ENCODE measurements at regions not wholly inside any gene's neighbourhood (a gene's known extent, or its start where the extent isn't known, plus 50 kb on each side); places are given as distances from the start of the nearest gene placed in this dataset.

GRCh38 chr20:25145131-25145530, 50.4 kb upstream of the ENTPD6 start:
- H2AFZ ChIP-seq (replicated peaks; ENCODE audit: low read length, poor library complexity), result no peak overlapping the region
- H3K4me1 ChIP-seq (ENCODE audit: control insufficient read depth, insufficient read depth, low read length), result peaks cover 2% of the 10 kb centered on the region; the same call in 1 of the 2 replicates
- no peak overlapping the region for H2AK9ac ChIP-seq (replicated peaks; ENCODE audit: low read depth, low read length, poor library complexity)
- H3K79me1 ChIP-seq (ENCODE audit: low read depth in 1 of 2, low read length in 2 of 2), result no peaks in the 10 kb centered on the region
- no peak for TF ChIP-seq CHD1 (IDR thresholded peaks at IDR 0.05; ENCODE audit: low read depth, low read length)
- TF ChIP-seq POLR2A (IDR thresholded peaks at IDR 0.05; ENCODE audit: low read depth, low read length), result no peak
- TF ChIP-seq CEBPB (IDR thresholded peaks at IDR 0.05; ENCODE audit: low read depth, low read length), result no peak
- TF ChIP-seq RFX5 (IDR thresholded peaks at IDR 0.05; ENCODE audit: low read depth, low read length), result no peak
- TF ChIP-seq SMC3 (IDR thresholded peaks at IDR 0.05; ENCODE audit: low read depth, low read length), result no peak
- TF ChIP-seq RAD21 (IDR thresholded peaks at IDR 0.05; ENCODE audit: low read length), result no peak
- TF ChIP-seq MXI1 (IDR thresholded peaks at IDR 0.05; ENCODE audit: borderline replicate concordance, low read depth, low read length), result no peak
- no peak for TF ChIP-seq MAFK (IDR thresholded peaks at IDR 0.05; ENCODE audit: low read depth, low read length)
- TF ChIP-seq BHLHE40 (IDR thresholded peaks at IDR 0.05; ENCODE audit: low read depth, low read length), result no peak
- no peak for TF ChIP-seq ELK1 (IDR thresholded peaks at IDR 0.05; ENCODE audit: borderline replicate concordance, low read depth, low read length)
- no peak for TF ChIP-seq USF2 (IDR thresholded peaks at IDR 0.05; ENCODE audit: low read depth, low read length)
- no peak for TF ChIP-seq MAZ (IDR thresholded peaks at IDR 0.05; ENCODE audit: borderline replicate concordance, low read depth, low read length)
- H3K23ac ChIP-seq (ENCODE audit: low read depth, low read length), result no peak overlapping the region
- no TSS peak for BruUV-seq (replicated peaks)
- H3K4me2 ChIP-seq (ENCODE audit: low read depth, low read length), result no peak overlapping the region
- no peak overlapping the region for H3K14ac ChIP-seq (replicated peaks; ENCODE audit: low read depth, low read length)
- peaks cover 76% of the 10 kb centered on the region for H3K27me3 ChIP-seq (ENCODE audit: control insufficient read depth, insufficient read depth, low read length)
- dilution Hi-C loops (cut with HindIII; ENCODE audit: low sequenced_read_pairs, unreplicated experiment), result no loop called here
- DNase-seq (no peak), ATAC-seq (ENCODE audit: low read depth) (no peak)
- H4K20me1 ChIP-seq (ENCODE audit: insufficient read depth, low read length), result no peaks in the 10 kb centered on the region; the same call in 1 of the 2 replicates
- ChIA-PET CTCF (no interaction called here), POLR2A (ENCODE audit: unreplicated experiment) (no interaction called here)
- H4K8ac ChIP-seq (ENCODE audit: low read depth in 2 of 2, low read length in 2 of 2), result no peak overlapping the region
- H3K56ac ChIP-seq (ENCODE audit: extremely low read depth, insufficient read depth, low read length), result no peak overlapping the region
- no peak overlapping the region for H3K18ac ChIP-seq (ENCODE audit: low read depth, low read length)
- no peak overlapping the region for H2BK15ac ChIP-seq (ENCODE audit: low read depth, low read length)
- peaks cover 2% of the 10 kb centered on the region; the same call in 1 of the 2 replicates for H3K9me3 ChIP-seq (ENCODE audit: control insufficient read depth, insufficient read depth, low read length)
- no peak overlapping the region for H3K4ac ChIP-seq (ENCODE audit: low read depth, low read length)
- intact Hi-C loops (cut with micrococcal nuclease), result no loop called here
- no peak overlapping the region for H4K91ac ChIP-seq (ENCODE audit: insufficient read depth, low read depth, low read length)
- in situ Hi-C loops (cut with MboI; ENCODE audit: low sequenced_read_pairs), result no loop called here
- H3K9ac ChIP-seq (ENCODE audit: low read depth, low read length), result no peak overlapping the region
- no peak overlapping the region for H2BK120ac ChIP-seq (ENCODE audit: low read depth, low read length)
- 55% methylated on average over 4 of the region's 7 CpGs; no CpG with 5 or more reads in 1 of the 2 experiments for WGBS, 2 experiments (ENCODE audit: extremely low coverage in 2 of 2, insufficient read length in 1 of 2)
- H3K27ac ChIP-seq (ENCODE audit: insufficient read depth, low read length), result no peak overlapping the region
- no peak overlapping the region for H2BK5ac ChIP-seq (ENCODE audit: low read depth, low read length, poor library complexity, severe bottlenecking)
- no peak overlapping the region for H3K4me3 ChIP-seq (ENCODE audit: insufficient read depth, low read depth, low read length)
- no peak overlapping the region for H2BK20ac ChIP-seq (ENCODE audit: low read depth, low read length)
- no peak overlapping the region for H2AK5ac ChIP-seq (ENCODE audit: low read depth, low read length)
- H4K5ac ChIP-seq (ENCODE audit: low read depth, low read length), result no peak overlapping the region
- no peaks in the 10 kb centered on the region for H3K36me3 ChIP-seq (ENCODE audit: control insufficient read depth, insufficient read depth, low read length)
- no peaks in the 10 kb centered on the region for H3K9me1 ChIP-seq (ENCODE audit: insufficient read depth, low read length)
